ENCODE measurements at regions not wholly inside any gene's neighbourhood (a gene's known extent, or its start where the extent isn't known, plus 50 kb on each side); places are given as distances from the start of the nearest gene placed in this dataset.

GRCh38 chr16:11405331-11406176, 60.3 kb downstream of the RMI2 start:
- CTCF ChIA-PET: interaction anchor here (0.5 to 2.1 kb wide), 9 partner anchors 9 to 442 kb away, joined by 3 to 7 read pairs (median 4); no protein-coding TSS in a partner anchor
- 48% methylated on average over 3 of the region's 11 CpGs for WGBS (ENCODE audit: insufficient coverage)
- DNase-seq (peak in 23 of 35 experiments; percentile 7 to 59 (median 24)), ATAC-seq (replicated peaks in 1 of 4) (peak in 3 of 4 experiments; percentile 42 to 54 (median 45))
- no peaks in the 10 kb centered on the region for H3K36me3 ChIP-seq (ENCODE audit: control insufficient read depth in 2 of 2, extremely low read depth in 1 of 2, insufficient read depth in 1 of 2, low read length in 1 of 2)
- H3K4me1 ChIP-seq (ENCODE audit: control insufficient read depth in 1 of 2, extremely low read depth in 1 of 2, insufficient read depth in 2 of 2, low read length in 2 of 2): no peaks in the 10 kb centered on the region
- POLR2A ChIA-PET: interaction anchor here (0.6 kb wide), 2 partner anchors 161 to 370 kb away, joined by 3 read pairs; no protein-coding TSS in a partner anchor
- no peak overlapping the region for H3K27ac ChIP-seq (ENCODE audit: low read length)
- Mint-ChIP-seq H3K36me3 (no peaks in the 10 kb centered on the region), H3K27me3 (no peaks in the 10 kb centered on the region), H3K4me3 (no peak overlapping the region), H3K9me3 (no peaks in the 10 kb centered on the region), H3K4me1 (peaks cover 0 to 3% (median 0%) of the 10 kb centered on the region in 3 donors), H3K27ac (no peak overlapping the region)
- H3K27me3 ChIP-seq (replicated peaks in 1 of 2; ENCODE audit: control insufficient read depth in 2 of 2, extremely low read depth in 1 of 2, insufficient read depth in 2 of 2, low read length in 1 of 2): peaks cover 0 to 11% of the 10 kb centered on the region in 2 experiments
- no peak overlapping the region for H3K4me3 ChIP-seq (ENCODE audit: control insufficient read depth in 1 of 2, extremely low read depth in 1 of 2, low read length in 1 of 2)
- no peaks in the 10 kb centered on the region for H3K9me3 ChIP-seq

GRCh38 chr16:11406177-11406560, 60.9 kb downstream of the RMI2 start:
- ATAC-seq (replicated peaks in 1 of 4) (no peak), DNase-seq (no peak)
- Histone ChIP-seq H3K27me3 (replicated peaks in 1 of 2; ENCODE audit: control insufficient read depth in 2 of 2, extremely low read depth in 1 of 2, insufficient read depth in 2 of 2, low read length in 1 of 2) (peaks cover 0 to 11% of the 10 kb centered on the region in 2 experiments), H3K36me3 (ENCODE audit: control insufficient read depth in 2 of 2, extremely low read depth in 1 of 2, insufficient read depth in 1 of 2, low read length in 1 of 2) (no peaks in the 10 kb centered on the region), H3K4me3 (ENCODE audit: control insufficient read depth in 1 of 2, extremely low read depth in 1 of 2, low read length in 1 of 2) (no peak overlapping the region), H3K4me1 (ENCODE audit: control insufficient read depth in 1 of 2, extremely low read depth in 1 of 2, insufficient read depth in 2 of 2, low read length in 2 of 2) (no peaks in the 10 kb centered on the region), H3K27ac (ENCODE audit: low read length) (no peak overlapping the region), H3K9me3 (no peaks in the 10 kb centered on the region)
- Mint-ChIP-seq H3K4me1 (peaks cover 0 to 3% (median 0%) of the 10 kb centered on the region in 3 donors), H3K36me3 (no peaks in the 10 kb centered on the region), H3K27me3 (no peaks in the 10 kb centered on the region), H3K9me3 (no peaks in the 10 kb centered on the region), H3K4me3 (no peak overlapping the region), H3K27ac (no peak overlapping the region)
- ChIA-PET CTCF (interaction anchor here (1.1 to 2.1 kb wide), 8 partner anchors 7 to 443 kb away, joined by 3 to 7 read pairs (median 4); no protein-coding TSS in a partner anchor), POLR2A (no interaction called here)
- WGBS (ENCODE audit: insufficient coverage): no CpG with 5 or more reads among the region's 6 CpGs

- no peaks in the 10 kb centered on the region for H3K9me3 Mint-ChIP-seq
- CTCF ChIA-PET: interaction anchor here (0.6 to 2.1 kb wide), 19 partner anchors 8 to 675 kb away, joined by 3 to 13 read pairs (median 3); partner anchors contain the start of gene TNP2 (in 1 of the 2)
- H3K4me3 Mint-ChIP-seq: no peak overlapping the region
- no peaks in the 10 kb centered on the region for H3K27me3 Mint-ChIP-seq
- H3K9me3 ChIP-seq: no peaks in the 10 kb centered on the region
- ATAC-seq (replicated peaks in 1 of 4) (peak in 3 of 4 experiments; percentile 47 to 72 (median 62)), DNase-seq (peak; percentile 17 to 79 (median 55))
- no peak overlapping the region for H3K27ac Mint-ChIP-seq
- H3K4me1 ChIP-seq (ENCODE audit: control insufficient read depth in 1 of 2, extremely low read depth in 1 of 2, insufficient read depth in 2 of 2, low read length in 2 of 2): no peaks in the 10 kb centered on the region
- WGBS (ENCODE audit: insufficient coverage): 100% methylated on average over 1 of the region's 17 CpGs
- H3K36me3 ChIP-seq (ENCODE audit: control insufficient read depth in 2 of 2, extremely low read depth in 1 of 2, insufficient read depth in 1 of 2, low read length in 1 of 2): no peaks in the 10 kb centered on the region
- peaks cover 0 to 3% (median 0%) of the 10 kb centered on the region in 3 donors for H3K4me1 Mint-ChIP-seq
- H3K4me3 ChIP-seq (ENCODE audit: control insufficient read depth in 1 of 2, extremely low read depth in 1 of 2, low read length in 1 of 2): no peak overlapping the region
- H3K27ac ChIP-seq (ENCODE audit: low read length): no peak overlapping the region
- H3K27me3 ChIP-seq (replicated peaks in 1 of 2; ENCODE audit: control insufficient read depth in 2 of 2, extremely low read depth in 1 of 2, insufficient read depth in 2 of 2, low read length in 1 of 2): peaks cover 0 to 11% of the 10 kb centered on the region in 2 experiments
- POLR2A ChIA-PET: interaction anchor here in 1 of 2 donors (0.6 kb wide), 1 partner anchor 461 kb away, joined by 3 read pairs; no protein-coding TSS in a partner anchor
- no peaks in the 10 kb centered on the region for H3K36me3 Mint-ChIP-seq
Measured at GRCh38 chr16:11407047-11407982, 62.1 kb downstream of the RMI2 start.

GRCh38 chr16:11408216-11408615, 63.0 kb downstream of the RMI2 start:
- POLR2A ChIA-PET: no interaction called here
- H3K4me1 Mint-ChIP-seq: peaks cover 0 to 3% (median 0%) of the 10 kb centered on the region in 3 donors
- CTCF ChIA-PET: interaction anchor here (0.6 to 1.5 kb wide), 10 partner anchors 11 to 674 kb away, joined by 3 to 6 read pairs (median 3); partner anchors contain the start of gene TNP2 (in 1 of the 2)
- H3K9me3 Mint-ChIP-seq: no peaks in the 10 kb centered on the region
- H3K4me3 Mint-ChIP-seq: no peak overlapping the region
- ATAC-seq (replicated peaks in 1 of 4) (no peak), DNase-seq (no peak)
- no peak overlapping the region for H3K27ac Mint-ChIP-seq
- Histone ChIP-seq H3K4me3 (ENCODE audit: control insufficient read depth in 1 of 2, extremely low read depth in 1 of 2, low read length in 1 of 2) (no peak overlapping the region), H3K4me1 (ENCODE audit: control insufficient read depth in 1 of 2, extremely low read depth in 1 of 2, insufficient read depth in 2 of 2, low read length in 2 of 2) (no peaks in the 10 kb centered on the region), H3K27ac (ENCODE audit: low read length) (no peak overlapping the region), H3K27me3 (replicated peaks in 1 of 2; ENCODE audit: control insufficient read depth in 2 of 2, extremely low read depth in 1 of 2, insufficient read depth in 2 of 2, low read length in 1 of 2) (peaks cover 0 to 11% of the 10 kb centered on the region in 2 experiments), H3K36me3 (ENCODE audit: control insufficient read depth in 2 of 2, extremely low read depth in 1 of 2, insufficient read depth in 1 of 2, low read length in 1 of 2) (no peaks in the 10 kb centered on the region), H3K9me3 (no peaks in the 10 kb centered on the region)
- no peaks in the 10 kb centered on the region for H3K36me3 Mint-ChIP-seq
- no peaks in the 10 kb centered on the region for H3K27me3 Mint-ChIP-seq
- WGBS (ENCODE audit: insufficient coverage): 94% methylated on average over 3 of the region's 8 CpGs

- peaks cover 0 to 6% of the 10 kb centered on the region in 2 experiments for H3K27me3 ChIP-seq (replicated peaks in 1 of 2; ENCODE audit: control insufficient read depth in 2 of 2, extremely low read depth in 1 of 2, insufficient read depth in 2 of 2, low read length in 1 of 2)
- no peak overlapping the region for H3K27ac Mint-ChIP-seq
- no peak overlapping the region for H3K27ac ChIP-seq (ENCODE audit: low read length)
- no peak overlapping the region for H3K4me3 Mint-ChIP-seq
- ChIA-PET CTCF (interaction anchor here (0.6 to 1.4 kb wide), 4 partner anchors 12 to 659 kb away, joined by 3 to 12 read pairs (median 4); no protein-coding TSS in a partner anchor), POLR2A (no interaction called here)
- no peaks in the 10 kb centered on the region for H3K9me3 Mint-ChIP-seq
- no CpG with 5 or more reads among the region's 6 CpGs for WGBS (ENCODE audit: insufficient coverage)
- peaks cover 0 to 3% (median 0%) of the 10 kb centered on the region in 3 donors for H3K4me1 Mint-ChIP-seq
- no peak overlapping the region for H3K4me3 ChIP-seq (ENCODE audit: control insufficient read depth in 1 of 2, extremely low read depth in 1 of 2, low read length in 1 of 2)
- no peaks in the 10 kb centered on the region for H3K4me1 ChIP-seq (ENCODE audit: control insufficient read depth in 1 of 2, extremely low read depth in 1 of 2, insufficient read depth in 2 of 2, low read length in 2 of 2)
- no peaks in the 10 kb centered on the region for H3K27me3 Mint-ChIP-seq
- no peaks in the 10 kb centered on the region for H3K36me3 Mint-ChIP-seq
- ATAC-seq (replicated peaks in 1 of 4) (no peak), DNase-seq (no peak)
- H3K9me3 ChIP-seq: no peaks in the 10 kb centered on the region
- H3K36me3 ChIP-seq (ENCODE audit: control insufficient read depth in 2 of 2, extremely low read depth in 1 of 2, insufficient read depth in 1 of 2, low read length in 1 of 2): no peaks in the 10 kb centered on the region
Measured at GRCh38 chr16:11409398-11409797, 64.1 kb downstream of the RMI2 start.

All from T-cell (primary cell).